ENCODE measurements at regions not wholly inside any gene's neighbourhood (a gene's known extent, or its start where the extent isn't known, plus 50 kb on each side); places are given as distances from the start of the nearest gene placed in this dataset.

GRCh38 chrY:15466891-15467290 is 942.6 kb downstream of the NLGN4Y start:
- TF ChIP-seq CTCF (IDR thresholded peaks at IDR 0.05; ENCODE audit: low read length) (no peak), EZH2 (IDR thresholded peaks at IDR 0.05; ENCODE audit: borderline replicate concordance, low read length) (no peak)

Measured in OCI-LY1 (cell line).